HG03060 (cell line): ENCODE measurements at regions not wholly inside any gene's neighbourhood (a gene's known extent, or its start where the extent isn't known, plus 50 kb on each side); places are given as distances from the start of the nearest gene placed in this dataset.
A peak's percentile ranks its signal among the peaks of the same experiment; 100 is the strongest.

Experiments
- ATAC-seq: cut with Tn5 transposase; IDR thresholded peaks from one replicate; pipeline ENCODE4 v1.9.1; 2021; ENCODE audit warnings: low read depth, moderate number of reproducible peaks; ENCODE audit not compliant: unreplicated experiment

DNA sequence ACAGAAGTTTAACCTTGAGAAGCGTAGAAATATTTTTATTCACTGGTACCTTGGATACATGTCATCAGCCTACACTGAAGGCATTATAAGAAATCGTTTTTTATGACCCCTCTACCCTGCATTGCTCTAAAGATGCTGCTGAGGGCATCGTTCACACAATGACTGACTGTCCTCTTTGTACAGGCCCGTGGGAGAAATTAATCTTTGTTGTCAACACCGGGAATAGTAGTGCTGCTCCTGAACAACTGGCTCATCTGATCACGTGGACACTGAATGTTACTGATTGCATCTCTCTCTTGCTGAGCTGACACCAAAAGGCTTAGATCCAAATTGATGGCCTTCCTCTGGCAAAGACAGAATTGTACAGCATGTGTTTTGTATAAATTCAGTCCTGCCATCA, 157.1 kb upstream of the SMLR1 start:
- no peak for ATAC-seq

DNA sequence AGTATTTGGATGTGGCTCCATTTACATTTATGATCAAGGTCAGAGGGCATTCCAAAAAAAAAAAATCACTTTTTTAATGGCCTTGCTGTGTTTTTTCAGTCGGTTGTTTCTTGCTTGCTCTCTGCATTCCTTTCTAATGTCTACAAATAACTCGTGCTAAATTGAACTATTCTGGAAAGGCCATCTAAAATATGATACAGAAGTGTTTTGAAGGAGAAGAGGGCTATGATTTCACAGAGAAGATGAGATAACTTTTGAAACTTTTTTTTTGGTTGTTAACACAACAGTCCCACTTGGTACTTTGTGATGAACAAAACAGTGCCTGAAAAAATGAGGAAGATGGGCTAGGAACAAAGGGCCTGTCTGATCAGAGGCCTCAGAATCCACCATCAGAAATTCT, 156.1 kb upstream of the SMLR1 start:
- no peak for ATAC-seq

DNA sequence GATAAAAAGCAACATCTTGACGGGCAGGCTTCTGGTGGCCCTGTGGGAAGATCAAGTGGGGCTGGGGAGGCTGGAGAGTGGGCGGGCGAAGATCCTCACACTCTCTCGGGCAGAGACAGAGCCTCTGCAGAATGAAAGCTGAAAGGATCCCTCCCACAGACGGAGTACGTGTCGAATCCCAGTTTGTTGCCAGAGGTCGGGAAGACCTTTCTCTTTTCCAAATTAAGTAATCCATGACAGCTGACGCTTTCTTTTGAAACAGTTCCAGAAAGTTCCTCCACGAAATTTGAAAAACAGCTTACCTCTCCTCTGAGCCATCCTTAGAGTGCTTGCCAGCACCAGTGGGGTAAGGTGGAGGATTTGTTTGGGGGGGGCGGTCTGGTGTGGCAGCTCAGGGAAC, 155.6 kb upstream of the SMLR1 start:
- ATAC-seq = no peak

DNA sequence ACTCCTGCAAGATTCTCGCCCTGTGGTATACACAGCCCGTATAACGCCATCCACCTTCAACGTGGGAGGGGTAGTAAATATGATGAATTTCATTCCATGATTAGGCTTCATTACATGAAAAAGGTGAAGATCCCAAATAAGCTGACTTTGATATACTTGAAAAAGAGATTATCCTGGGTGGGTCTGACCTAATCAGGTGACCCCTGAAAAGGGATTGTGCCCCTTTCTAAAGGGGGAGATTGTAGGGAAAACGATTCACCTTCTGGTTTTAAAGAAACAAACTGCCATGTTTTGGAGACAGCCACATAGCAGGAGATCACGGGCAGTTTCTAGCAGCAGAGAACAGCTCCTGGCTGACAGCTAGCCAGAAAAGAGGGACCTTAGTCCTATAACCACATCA, 155.1 kb upstream of the SMLR1 start:
- no peak for ATAC-seq

DNA sequence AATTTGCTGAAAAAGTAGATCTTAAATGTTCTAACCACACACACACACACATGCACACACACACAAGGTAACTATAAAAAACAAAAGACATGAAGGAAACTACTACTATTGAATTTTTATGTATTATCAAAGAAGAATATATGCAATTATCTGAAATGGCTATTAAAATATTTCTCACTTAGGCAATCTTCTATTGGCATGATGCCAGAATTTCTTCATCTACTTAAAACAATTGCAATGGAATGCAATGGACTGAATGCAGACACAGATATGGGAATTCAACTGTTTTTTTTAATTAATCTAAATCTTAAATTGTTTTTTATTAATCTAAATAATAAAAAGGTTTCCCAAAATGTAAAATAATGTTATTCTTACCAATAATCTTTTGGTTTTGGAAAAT, 152.6 kb upstream of the SMLR1 start:
- ATAC-seq = no peak

DNA sequence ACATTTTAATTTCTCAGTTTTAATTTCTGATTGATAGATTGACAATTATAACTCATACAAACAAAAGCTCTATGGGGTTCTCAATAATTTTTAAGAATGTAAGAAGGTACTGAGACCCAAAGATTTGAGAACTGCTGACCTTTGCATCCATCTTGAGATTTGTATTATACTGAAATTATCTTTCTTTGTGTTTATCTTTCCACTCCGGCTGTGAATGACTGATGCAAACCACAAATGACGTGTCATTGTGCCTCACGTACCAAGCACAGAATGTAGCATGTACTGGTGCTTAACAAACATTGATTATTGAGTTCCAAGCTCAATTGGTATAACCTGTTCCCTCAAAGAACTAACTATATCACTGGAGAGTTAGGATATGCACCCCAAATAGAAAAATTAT, 152.1 kb upstream of the SMLR1 start:
- no peak for ATAC-seq

DNA sequence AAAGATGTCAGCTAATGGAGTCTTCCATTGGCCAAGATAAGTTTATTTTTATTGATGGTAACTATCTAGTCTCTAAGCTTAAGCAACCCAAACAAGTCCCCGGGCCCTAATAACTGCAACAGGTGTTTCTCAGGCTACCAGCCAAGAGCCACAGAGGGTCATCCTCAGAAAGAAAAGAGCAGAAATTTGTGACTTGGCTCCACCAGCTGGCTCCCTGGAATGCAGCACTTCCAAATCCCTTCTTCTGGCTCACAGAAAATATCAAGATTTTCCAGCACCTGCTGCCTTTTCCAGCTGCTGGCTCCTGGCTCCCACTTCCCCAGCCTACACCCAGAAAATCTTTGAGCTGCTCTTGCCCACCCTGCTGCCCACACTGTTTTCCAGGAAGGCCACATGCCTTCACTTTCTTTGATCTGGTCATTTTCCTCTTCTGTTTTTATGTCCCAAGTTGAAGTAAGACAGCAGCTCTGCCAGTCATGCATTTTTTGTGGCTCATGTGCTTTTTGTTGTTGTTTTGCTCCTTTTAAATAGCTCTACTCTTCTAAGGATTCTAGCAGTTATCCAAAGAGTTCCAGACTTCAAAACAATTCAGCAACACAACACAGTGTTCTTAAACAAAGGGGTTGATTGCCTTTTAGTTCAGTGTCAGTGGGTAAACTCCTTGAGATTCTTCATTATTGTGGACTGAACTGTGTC, 151.0 kb upstream of the SMLR1 start:
- no peak for ATAC-seq

DNA sequence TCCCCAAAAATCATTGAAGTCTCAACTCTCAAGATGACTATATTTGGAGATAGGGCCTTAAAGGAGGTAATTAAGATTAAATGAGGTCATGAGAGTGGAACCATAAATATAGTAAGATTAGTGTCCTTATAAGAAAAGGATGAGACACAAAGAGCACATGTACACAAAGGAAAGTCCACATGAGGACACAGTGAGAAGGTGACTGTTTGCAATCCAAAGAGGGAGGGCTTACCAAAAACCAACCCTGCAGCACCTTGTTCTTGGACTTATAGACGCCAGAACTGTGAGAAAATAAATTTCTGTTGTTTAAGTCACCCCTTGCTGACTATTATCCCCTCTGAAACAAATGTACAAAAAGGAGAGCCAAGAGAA, 150.4 kb upstream of the SMLR1 start:
- ATAC-seq = no peak

DNA sequence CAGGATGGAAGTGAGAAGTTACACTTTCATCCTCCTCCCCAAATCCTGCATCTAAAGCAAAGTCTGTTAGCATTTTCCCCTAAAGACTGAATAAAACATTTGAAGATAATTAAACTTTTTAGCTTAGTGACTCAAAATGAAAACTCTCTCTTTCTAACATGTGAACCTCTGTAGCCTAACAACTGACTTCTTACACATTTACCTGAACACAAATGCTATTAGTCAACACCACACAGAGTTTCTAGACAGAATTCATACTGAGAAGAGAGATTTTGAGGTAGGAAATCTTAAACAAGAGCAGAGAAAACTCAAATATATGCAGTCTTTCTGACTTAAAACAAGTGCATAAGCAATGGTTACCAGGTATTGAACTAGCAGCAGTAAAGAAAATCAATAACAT, 149.9 kb upstream of the SMLR1 start:
- ATAC-seq = no peak

DNA sequence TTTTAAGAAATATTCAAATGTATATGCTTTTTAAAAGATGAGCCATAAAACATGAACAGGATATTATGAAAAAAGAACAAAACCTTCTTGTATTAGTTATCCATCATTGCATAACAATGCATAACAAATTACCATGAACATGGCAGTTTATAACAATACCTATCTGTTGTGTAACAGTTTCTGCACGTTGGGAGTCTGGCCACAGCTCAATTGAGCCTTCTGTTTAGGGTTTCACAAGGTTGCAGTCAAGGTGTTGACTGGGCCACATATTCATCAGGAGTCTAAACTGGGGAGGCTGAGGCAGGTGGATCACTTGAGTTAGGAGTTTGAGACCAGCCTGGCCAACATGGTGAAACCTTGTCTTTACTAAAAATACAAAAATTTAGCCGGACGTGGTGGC, 149.4 kb upstream of the SMLR1 start:
- no peak for ATAC-seq

DNA sequence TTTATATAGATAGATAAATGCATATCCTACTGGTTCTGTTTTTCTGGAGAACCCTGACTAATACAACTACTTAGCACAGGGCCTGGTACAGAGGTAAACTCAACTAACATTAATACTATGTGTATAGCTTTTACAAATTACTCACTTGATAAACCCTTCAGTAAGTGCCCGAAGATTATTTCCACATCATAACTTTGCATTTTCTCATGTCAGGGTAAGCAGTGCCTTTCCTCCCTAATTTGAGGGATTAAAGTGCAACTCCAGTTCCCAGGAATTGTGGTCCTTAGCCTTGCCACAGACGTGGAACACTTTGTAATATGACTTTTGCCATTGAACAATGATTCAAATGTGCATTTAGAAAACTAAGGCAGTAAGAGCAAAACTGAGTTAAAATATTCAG, 147.5 kb upstream of the SMLR1 start:
- ATAC-seq = no peak

DNA sequence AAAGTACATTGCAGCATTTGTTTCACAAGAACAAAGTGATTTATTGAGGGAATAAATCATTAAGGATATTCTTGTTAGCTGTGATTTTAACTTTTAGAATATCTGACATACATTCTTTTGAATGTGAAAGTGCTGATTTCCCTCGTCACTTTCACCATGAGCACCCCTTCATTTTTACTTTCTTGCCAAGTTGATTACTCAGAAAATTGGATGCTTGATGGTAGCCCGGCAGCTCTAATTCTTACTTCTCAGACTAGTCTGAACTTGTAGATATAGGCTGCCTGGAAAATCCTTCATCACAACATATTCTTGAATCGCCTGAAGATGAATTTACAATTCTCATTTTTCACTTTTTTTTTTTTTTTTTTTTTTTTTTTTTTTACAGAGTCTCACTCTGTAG, 147.1 kb upstream of the SMLR1 start:
- ATAC-seq = no peak

DNA sequence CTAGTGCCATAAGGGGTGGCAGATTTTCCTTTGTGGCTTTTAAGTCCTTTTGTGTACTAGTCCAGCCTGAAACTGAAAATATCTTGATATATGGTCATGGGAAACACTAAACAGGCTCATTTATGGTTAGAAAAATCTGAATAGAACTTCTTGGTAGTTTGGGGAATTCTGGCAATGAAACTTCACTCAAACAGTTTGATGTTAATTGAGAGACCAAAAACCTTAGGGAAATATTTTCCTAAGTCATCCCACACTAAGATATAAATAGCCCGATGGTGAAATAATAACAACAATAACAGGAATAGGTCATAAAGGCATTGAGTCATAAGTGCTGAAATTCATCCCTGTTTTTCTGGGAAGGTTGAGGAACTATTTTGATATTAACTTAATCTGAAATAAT, 146.2 kb upstream of the SMLR1 start:
- ATAC-seq = no peak

DNA sequence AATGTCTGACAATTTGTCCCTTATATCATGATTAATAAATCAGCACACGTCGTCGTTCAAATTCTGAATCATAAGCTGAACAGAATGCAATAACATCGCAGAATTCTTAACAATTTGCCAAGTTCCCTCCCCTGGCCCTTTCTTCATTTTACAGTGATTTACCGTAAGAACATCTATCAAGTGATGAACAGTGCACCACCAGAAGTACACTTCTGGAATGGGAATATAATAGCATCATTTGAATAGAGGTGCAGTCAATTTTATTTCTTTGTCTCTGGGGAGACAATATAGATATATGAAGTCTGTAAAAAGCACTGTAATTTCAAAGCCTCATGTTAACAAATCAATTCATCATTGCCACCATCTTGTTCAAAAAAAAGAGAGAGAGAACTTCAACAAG, 145.1 kb upstream of the SMLR1 start:
- ATAC-seq = no peak

DNA sequence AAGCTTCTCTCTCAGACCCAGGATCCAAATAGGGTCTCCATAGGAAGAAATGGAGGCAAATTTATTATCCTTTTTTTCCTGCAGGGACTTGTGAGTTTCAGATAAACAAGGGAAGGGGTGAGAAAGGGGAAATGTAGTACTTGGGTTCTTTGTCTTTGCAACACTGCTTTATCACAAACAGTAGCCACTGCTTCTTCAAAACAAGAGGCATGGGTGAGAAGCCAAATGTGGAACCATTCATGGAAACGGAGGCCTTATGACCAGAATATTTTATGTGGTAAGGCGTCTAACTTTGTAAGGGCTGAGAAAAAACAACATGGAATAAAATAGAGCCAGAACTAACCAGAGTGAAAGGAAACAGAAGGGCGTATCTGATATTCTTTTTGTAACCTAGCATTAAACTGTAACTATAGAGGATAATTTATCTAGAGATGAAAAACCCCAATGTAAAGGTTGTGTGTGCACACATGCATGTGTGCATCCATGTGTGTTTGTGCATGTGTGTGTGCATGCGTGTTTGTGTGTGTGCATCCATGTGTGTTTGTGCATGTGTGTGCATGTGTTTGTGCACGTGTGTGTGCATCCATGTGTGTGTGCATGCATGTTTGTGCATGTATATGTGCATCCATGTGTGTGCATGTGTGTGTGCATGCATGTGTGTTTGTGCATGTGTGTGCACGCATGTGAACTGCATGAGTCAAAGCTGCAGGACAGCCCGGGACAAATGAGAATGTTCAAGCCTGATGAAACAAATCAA, 143.3 kb upstream of the SMLR1 start:
- no peak for ATAC-seq

DNA sequence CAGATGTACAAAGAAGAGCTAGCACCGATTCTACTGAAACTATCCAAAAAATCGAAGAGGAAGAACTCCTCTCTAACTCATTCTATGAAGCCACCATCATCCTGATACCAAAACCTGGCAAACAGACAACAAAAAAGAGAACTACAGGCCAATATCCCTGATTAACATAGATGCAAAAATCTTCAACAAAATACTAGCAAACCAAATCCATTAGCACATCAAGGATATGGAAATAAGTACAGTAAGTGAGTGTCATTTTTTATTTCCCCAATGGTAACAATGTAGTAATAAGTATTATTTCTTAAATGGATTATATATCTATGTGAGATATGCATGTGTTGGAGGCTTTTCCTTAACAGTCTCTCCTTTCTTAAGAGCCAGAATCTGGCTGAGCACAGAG, 134.5 kb upstream of the SMLR1 start:
- no peak for ATAC-seq

DNA sequence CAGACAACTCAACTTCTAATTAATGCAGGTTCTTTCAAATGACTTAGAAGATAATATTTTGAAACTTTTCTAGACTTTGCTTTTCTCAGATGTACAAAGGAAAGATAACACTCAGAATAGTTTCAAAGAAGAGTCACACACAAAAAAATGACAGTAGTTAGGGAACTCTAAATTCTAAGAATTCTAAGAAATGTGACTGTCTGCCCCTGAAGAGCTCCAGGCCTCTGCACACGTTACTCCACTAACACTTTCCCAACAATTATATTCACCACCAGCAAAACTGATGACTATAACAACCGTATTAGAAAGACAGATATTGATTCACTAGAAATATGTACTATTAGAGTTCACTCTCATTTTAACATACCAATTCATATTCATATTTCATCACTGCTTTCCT, 133.3 kb upstream of the SMLR1 start:
- ATAC-seq = no peak

DNA sequence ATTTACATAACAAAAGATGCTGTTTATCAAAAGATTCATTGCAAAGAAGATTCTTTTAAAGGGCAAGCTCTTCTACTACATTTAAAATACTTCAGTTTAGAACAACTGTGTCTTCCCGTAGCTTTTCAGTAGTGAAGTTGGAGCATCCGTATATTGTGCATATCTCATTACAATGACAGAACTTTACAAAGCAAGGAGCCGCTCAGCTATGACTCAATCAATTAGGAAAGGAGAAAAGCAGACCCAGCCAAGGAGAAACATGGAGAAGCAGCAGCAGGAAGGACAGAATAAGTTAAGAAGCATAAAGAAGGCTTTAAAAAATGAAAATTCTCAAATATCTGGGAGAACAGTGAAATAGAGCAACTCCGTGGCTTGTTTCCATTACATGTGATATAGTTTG, 132.6 kb upstream of the SMLR1 start:
- ATAC-seq = no peak

DNA sequence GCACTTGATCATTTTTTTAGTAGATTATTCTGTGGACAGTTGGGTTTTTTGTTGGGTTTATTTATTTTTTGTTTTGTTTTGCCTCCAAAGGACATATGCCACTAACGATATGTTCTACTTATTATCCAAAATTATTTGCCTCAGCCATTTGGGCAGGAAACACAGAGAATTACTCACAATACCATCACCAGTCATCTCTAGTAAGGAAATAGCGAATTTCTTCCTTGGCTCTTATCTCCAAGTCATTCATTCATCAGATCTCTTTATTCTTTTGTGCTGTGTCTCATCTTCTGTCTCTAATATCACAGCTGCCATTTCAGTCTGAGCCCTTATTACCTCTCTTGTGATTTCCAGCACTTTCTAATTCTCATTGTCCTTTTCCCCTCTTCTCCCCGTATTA, 130.4 kb upstream of the SMLR1 start:
- no peak for ATAC-seq

DNA sequence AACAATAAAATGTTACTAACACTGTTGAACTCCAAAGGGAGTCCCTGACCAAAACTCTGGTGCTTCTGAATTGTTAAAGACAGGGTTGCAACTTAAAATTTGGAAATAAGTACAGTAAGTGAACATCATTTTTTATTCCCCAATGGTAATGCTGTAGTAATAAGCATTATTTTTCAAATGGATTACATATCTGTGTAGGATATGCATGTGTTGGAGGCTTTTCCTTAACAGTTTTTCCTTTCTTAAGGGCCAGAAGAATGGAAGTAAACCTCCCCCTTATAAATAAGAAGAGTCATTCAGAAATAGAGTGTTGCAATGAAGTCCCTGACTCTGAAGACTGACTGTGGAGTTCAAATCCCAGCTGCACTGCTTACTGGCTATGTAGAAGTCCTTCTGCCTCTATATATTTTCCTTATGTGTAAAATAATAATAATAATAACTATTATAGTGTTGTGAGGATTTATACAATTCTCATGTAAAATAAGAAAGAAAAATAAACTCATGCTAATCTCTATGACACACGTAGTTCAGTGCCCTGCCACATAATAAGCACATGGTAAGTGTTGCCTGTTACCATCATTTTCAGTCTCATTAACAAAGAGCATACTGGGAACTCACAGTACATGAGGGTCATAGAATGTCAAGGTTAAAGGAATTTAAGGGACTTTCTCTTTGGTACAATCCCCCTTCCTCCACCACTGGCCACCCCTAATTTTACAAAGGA, 129.8 kb upstream of the SMLR1 start:
- peak; percentile 30 for ATAC-seq

DNA sequence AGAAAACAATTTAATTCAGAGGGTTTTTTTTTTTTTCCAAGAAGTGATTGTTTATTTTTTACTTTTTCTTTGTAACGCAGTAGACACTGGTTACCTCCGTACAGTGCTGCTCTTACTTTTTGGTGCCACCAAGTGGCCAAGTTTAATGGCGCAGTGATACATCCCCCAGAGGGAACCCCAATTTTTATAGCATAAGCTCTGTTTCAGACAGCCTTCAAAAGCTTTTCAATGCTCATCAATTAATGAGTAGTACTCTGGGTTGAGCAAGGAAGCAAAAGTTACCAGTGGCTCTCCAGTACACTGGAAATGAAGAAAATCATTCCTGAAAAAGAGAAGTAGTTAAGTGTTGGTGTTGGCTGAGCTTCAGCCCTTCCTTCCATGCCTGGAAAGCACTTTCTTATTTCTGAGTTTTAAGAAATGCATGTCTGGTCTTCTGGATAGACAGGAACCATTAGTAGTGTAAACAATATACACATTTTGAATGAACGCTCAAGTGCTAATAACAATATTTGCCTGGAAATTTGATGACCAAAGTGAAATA, 129.1 kb upstream of the SMLR1 start:
- ATAC-seq = peak; percentile 77

DNA sequence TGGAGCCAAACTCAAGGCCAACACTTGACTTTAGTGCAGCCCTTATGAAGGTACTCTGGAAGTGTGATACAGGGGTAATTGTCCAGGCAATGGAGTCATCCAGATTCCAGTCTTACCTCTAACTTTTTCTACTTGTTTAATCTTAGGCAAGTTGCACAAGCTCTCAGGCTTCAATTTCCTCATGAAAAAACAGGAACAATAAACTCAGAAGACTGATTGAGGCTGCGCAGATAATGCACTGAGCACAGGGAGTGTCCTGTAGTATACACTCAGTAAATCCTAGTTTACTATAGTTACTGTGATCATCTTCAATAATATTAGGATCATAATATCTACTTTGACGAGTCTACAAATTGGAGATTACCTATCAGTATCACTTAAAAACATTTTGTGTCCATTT, 127.5 kb upstream of the SMLR1 start:
- ATAC-seq = no peak
